Liver (tissue), 8 donors: ENCODE measurements at regions not wholly inside any gene's neighbourhood (a gene's known extent, or its start where the extent isn't known, plus 50 kb on each side); places are given as distances from the start of the nearest gene placed in this dataset.

ENCODE experiments used
- DNase-seq: peaks from one replicate; pipeline ENCODE4 v3.0.0-alpha.2; 2017; ENCODE audit warnings: low spot score
- H3K27ac ChIP-seq, 2 donors: one replicate each; pipeline ENCODE4 v1.7.0; 2013; ENCODE audit warnings: inconsistent platforms in 2 of 2, low read length in 2 of 2, control low read depth in 1 of 2, low read depth in 1 of 2, mild to moderate bottlenecking in 1 of 2
- H3K27me3 ChIP-seq, 4 donors: one replicate each; pipeline versions ENCODE4 v1.6.1 to v1.7.0; 2013; ENCODE audit warnings: low read length in 3 of 4, inconsistent platforms in 1 of 4, mild to moderate bottlenecking in 1 of 4, moderate library complexity in 1 of 4; ENCODE audit not compliant: control insufficient read depth in 4 of 4, insufficient read depth in 4 of 4
- H3K36me3 ChIP-seq, 4 donors: one replicate each; pipeline versions ENCODE4 v1.6.1 to v1.7.0; 2013; ENCODE audit warnings: low read length in 3 of 4, mild to moderate bottlenecking in 3 of 4, low read depth in 1 of 4, moderate library complexity in 1 of 4; ENCODE audit not compliant: control insufficient read depth in 4 of 4, insufficient read depth in 3 of 4
- H3K4me1 ChIP-seq, 4 donors: one replicate each; pipeline versions ENCODE4 v1.6.1 to v1.7.0; 2013; ENCODE audit warnings: low read length in 3 of 4, mild to moderate bottlenecking in 3 of 4, moderate library complexity in 1 of 4; ENCODE audit not compliant: control insufficient read depth in 4 of 4, insufficient read depth in 4 of 4
- H3K4me3 ChIP-seq, 3 donors: one replicate each; pipeline versions ENCODE4 v1.6.1 to v1.7.0; 2013; ENCODE audit warnings: low read length in 3 of 3, control low read depth in 1 of 3, low read depth in 1 of 3, mild to moderate bottlenecking in 1 of 3
- H3K9ac ChIP-seq, 2 donors: one replicate each; pipeline ENCODE4 v1.7.0; 2013; ENCODE audit warnings: low read length in 2 of 2, mild to moderate bottlenecking in 2 of 2, moderate library complexity in 2 of 2, control low read depth in 1 of 2, low read depth in 1 of 2
- H3K9me3 ChIP-seq, 4 donors: one replicate each; pipeline versions ENCODE4 v1.6.1 to v1.7.0; 2013; ENCODE audit warnings: low read length in 3 of 4; ENCODE audit not compliant: control insufficient read depth in 4 of 4
- EGR1 ChIP-seq, 2 donors: IDR thresholded peaks; 2 replicates each; pipeline ENCODE4 v1.6.1; 2016 to 2018; ENCODE audit warnings: antibody characterized with exemption in 2 of 2, low read depth in 2 of 2
- FOXA1 ChIP-seq: IDR thresholded peaks from 2 replicates; pipeline ENCODE4 v1.6.1; 2016; ENCODE audit warnings: antibody characterized with exemption
- FOXA2 ChIP-seq: IDR thresholded peaks from 2 replicates; pipeline ENCODE4 v1.6.1; 2016; ENCODE audit warnings: antibody characterized with exemption
- GABPA ChIP-seq, 2 donors: IDR thresholded peaks in 1 of 2; conservative IDR thresholded peaks in 1 of 2; 2 replicates each; pipeline ENCODE4 v1.6.1; 2016; ENCODE audit warnings: antibody characterized with exemption in 2 of 2, mild to moderate bottlenecking in 1 of 2, moderate library complexity in 1 of 2
- HNF4A ChIP-seq, 2 donors: conservative IDR thresholded peaks; 2 replicates each; pipeline ENCODE4 v1.6.1; 2016; ENCODE audit warnings: antibody characterized with exemption in 2 of 2, mild to moderate bottlenecking in 2 of 2
- HNF4G ChIP-seq: IDR thresholded peaks from 2 replicates; pipeline ENCODE4 v1.6.1; 2016; ENCODE audit warnings: antibody characterized with exemption
- JUND ChIP-seq, 2 donors: IDR thresholded peaks; 2 replicates each; pipeline ENCODE4 v1.6.1; 2016; ENCODE audit warnings: antibody characterized with exemption in 2 of 2
- NR2F2 ChIP-seq: IDR thresholded peaks from 2 replicates; pipeline ENCODE4 v1.6.1; 2016; ENCODE audit warnings: antibody characterized with exemption
- RAD21 ChIP-seq, 2 donors: IDR thresholded peaks; 2 replicates each; pipeline ENCODE4 v1.6.1; 2016; ENCODE audit warnings: antibody characterized with exemption in 2 of 2, mild to moderate bottlenecking in 2 of 2
- RXRA ChIP-seq, 2 donors: IDR thresholded peaks; 2 replicates each; pipeline ENCODE4 v1.6.1; 2017 to 2018; ENCODE audit warnings: antibody characterized with exemption in 2 of 2, mild to moderate bottlenecking in 1 of 2
- SP1 ChIP-seq: IDR thresholded peaks from 2 replicates; pipeline ENCODE4 v1.6.1; 2018; ENCODE audit warnings: antibody characterized with exemption, mild to moderate bottlenecking
- TAF1 ChIP-seq: conservative IDR thresholded peaks from 2 replicates; pipeline ENCODE4 v1.6.1; 2016; ENCODE audit warnings: antibody characterized with exemption, mild to moderate bottlenecking
- YY1 ChIP-seq: IDR thresholded peaks from 2 replicates; pipeline ENCODE4 v1.6.1; 2016; ENCODE audit warnings: antibody characterized with exemption, mild to moderate bottlenecking
- WGBS: extraction: QIAGEN DNeasy Blood & Tissue Kit; methylation state at CpG from one replicate; pipeline ENCODE4 v1.1.7; 2013; 5-methylcytosine and 5-hydroxymethylcytosine counted together
- TF ChIP-seq, protein P1 (sequence below): fragments of 150-350 bp; IDR thresholded peaks from 2 replicates; pipeline ENCODE4 v1.5.1; 2017; ENCODE audit warnings: improper control_type of control experiment, low read depth, low read length; ENCODE audit not compliant: missing input control
- TF ChIP-seq, protein P2 (sequence below): IDR thresholded peaks from 2 replicates; pipeline ENCODE4 v1.6.1; 2016; ENCODE audit warnings: antibody characterized with exemption
- TF ChIP-seq, protein P3 (sequence below): IDR thresholded peaks from 2 replicates; pipeline ENCODE4 v1.6.1; 2016; ENCODE audit warnings: antibody characterized with exemption
- TF ChIP-seq, protein P4 (sequence below): IDR thresholded peaks from 2 replicates; pipeline ENCODE4 v1.6.1; 2016; ENCODE audit warnings: antibody characterized with exemption
- TF ChIP-seq, protein P5 (sequence below): IDR thresholded peaks from 2 replicates; pipeline ENCODE4 v1.6.1; 2016; ENCODE audit warnings: antibody characterized with exemption, mild to moderate bottlenecking
- donor health status: healthy.
- donor health status: healthy.
- donor health status: healthy.
- donor health status: healthy.
- donor health status: healthy.

DNA sequence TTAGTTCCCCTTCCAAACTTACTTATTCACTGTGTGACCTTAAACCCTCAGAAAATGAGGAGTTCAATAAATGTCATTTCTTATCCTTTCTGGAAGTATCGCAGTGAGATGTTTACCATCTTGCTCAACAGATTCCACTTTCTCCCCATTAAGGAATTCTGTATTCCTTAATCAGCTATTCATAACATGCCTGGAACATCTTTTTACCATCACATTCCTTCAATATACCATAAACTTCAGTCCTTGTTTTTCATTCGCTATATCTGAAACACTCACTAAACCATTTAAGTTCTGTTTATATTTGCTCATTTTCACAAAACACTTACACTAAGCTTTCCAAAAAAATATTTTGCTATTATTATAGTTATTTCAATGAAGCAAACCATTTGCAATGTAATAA lies 1158.6 kb downstream of the CDH12 start:
- Histone ChIP-seq H3K9me3 (no peaks in the 10 kb centered on the region), H3K27ac (no peak overlapping the region), H3K4me3 (no peak overlapping the region), H3K36me3 (no peaks in the 10 kb centered on the region), H3K27me3 (no peaks in the 10 kb centered on the region), H3K9ac (no peak overlapping the region), H3K4me1 (no peaks in the 10 kb centered on the region)
- no peak for DNase-seq
- no peak for TF ChIP-seq HNF4G
- TF ChIP-seq TAF1: no peak
- TF ChIP-seq, protein P1, sequence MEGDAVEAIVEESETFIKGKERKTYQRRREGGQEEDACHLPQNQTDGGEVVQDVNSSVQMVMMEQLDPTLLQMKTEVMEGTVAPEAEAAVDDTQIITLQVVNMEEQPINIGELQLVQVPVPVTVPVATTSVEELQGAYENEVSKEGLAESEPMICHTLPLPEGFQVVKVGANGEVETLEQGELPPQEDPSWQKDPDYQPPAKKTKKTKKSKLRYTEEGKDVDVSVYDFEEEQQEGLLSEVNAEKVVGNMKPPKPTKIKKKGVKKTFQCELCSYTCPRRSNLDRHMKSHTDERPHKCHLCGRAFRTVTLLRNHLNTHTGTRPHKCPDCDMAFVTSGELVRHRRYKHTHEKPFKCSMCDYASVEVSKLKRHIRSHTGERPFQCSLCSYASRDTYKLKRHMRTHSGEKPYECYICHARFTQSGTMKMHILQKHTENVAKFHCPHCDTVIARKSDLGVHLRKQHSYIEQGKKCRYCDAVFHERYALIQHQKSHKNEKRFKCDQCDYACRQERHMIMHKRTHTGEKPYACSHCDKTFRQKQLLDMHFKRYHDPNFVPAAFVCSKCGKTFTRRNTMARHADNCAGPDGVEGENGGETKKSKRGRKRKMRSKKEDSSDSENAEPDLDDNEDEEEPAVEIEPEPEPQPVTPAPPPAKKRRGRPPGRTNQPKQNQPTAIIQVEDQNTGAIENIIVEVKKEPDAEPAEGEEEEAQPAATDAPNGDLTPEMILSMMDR: no peak
- TF ChIP-seq, protein P2, sequence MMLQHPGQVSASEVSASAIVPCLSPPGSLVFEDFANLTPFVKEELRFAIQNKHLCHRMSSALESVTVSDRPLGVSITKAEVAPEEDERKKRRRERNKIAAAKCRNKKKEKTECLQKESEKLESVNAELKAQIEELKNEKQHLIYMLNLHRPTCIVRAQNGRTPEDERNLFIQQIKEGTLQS: no peak
- TF ChIP-seq RXRA (IDR thresholded peaks at IDR 0.05): no peak
- no peak for TF ChIP-seq FOXA1
- TF ChIP-seq, protein P3, sequence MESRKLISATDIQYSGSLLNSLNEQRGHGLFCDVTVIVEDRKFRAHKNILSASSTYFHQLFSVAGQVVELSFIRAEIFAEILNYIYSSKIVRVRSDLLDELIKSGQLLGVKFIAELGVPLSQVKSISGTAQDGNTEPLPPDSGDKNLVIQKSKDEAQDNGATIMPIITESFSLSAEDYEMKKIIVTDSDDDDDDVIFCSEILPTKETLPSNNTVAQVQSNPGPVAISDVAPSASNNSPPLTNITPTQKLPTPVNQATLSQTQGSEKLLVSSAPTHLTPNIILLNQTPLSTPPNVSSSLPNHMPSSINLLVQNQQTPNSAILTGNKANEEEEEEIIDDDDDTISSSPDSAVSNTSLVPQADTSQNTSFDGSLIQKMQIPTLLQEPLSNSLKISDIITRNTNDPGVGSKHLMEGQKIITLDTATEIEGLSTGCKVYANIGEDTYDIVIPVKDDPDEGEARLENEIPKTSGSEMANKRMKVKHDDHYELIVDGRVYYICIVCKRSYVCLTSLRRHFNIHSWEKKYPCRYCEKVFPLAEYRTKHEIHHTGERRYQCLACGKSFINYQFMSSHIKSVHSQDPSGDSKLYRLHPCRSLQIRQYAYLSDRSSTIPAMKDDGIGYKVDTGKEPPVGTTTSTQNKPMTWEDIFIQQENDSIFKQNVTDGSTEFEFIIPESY: no peak
- TF ChIP-seq, protein P4, sequence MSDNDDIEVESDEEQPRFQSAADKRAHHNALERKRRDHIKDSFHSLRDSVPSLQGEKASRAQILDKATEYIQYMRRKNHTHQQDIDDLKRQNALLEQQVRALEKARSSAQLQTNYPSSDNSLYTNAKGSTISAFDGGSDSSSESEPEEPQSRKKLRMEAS: no peak
- no peak for TF ChIP-seq GABPA (IDR thresholded peaks at IDR 0.05 in 1 of 2, conservative IDR thresholded peaks at IDR 0.05 in 1 of 2)
- no peak for TF ChIP-seq FOXA2
- TF ChIP-seq, protein P5, sequence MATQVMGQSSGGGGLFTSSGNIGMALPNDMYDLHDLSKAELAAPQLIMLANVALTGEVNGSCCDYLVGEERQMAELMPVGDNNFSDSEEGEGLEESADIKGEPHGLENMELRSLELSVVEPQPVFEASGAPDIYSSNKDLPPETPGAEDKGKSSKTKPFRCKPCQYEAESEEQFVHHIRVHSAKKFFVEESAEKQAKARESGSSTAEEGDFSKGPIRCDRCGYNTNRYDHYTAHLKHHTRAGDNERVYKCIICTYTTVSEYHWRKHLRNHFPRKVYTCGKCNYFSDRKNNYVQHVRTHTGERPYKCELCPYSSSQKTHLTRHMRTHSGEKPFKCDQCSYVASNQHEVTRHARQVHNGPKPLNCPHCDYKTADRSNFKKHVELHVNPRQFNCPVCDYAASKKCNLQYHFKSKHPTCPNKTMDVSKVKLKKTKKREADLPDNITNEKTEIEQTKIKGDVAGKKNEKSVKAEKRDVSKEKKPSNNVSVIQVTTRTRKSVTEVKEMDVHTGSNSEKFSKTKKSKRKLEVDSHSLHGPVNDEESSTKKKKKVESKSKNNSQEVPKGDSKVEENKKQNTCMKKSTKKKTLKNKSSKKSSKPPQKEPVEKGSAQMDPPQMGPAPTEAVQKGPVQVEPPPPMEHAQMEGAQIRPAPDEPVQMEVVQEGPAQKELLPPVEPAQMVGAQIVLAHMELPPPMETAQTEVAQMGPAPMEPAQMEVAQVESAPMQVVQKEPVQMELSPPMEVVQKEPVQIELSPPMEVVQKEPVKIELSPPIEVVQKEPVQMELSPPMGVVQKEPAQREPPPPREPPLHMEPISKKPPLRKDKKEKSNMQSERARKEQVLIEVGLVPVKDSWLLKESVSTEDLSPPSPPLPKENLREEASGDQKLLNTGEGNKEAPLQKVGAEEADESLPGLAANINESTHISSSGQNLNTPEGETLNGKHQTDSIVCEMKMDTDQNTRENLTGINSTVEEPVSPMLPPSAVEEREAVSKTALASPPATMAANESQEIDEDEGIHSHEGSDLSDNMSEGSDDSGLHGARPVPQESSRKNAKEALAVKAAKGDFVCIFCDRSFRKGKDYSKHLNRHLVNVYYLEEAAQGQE: no peak
- TF ChIP-seq SP1: no peak
- TF ChIP-seq EGR1 (IDR thresholded peaks at IDR 0.05; ENCODE audit: low read depth in 2 of 2): no peak
- TF ChIP-seq NR2F2: no peak
- TF ChIP-seq RAD21 (IDR thresholded peaks at IDR 0.05): no peak
- TF ChIP-seq JUND (IDR thresholded peaks at IDR 0.05): no peak
- TF ChIP-seq YY1: no peak
- TF ChIP-seq HNF4A (conservative IDR thresholded peaks at IDR 0.05): no peak
- WGBS: 83% methylated on average over 2 of the region's 2 CpGs

DNA sequence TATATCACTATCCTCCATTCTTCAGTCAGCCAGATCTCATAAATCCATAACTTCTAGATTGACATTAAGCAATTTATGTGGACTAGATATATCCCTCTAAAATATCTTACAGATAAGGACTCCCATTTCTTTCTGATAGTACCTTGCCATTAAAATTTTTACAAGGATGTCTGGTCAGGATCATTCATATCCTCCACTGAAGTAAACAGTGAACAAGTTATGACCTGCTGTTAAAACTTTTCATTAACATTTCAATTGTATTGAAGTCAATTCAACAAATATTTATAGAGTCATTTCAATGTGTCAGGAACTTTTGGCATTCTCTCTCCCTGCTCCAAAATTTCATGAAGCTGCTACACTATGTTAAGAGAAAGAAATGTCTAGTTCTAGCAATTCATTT lies 1159.6 kb downstream of the CDH12 start:
- Histone ChIP-seq H3K4me3 (no peak overlapping the region), H3K27me3 (no peaks in the 10 kb centered on the region), H3K36me3 (no peaks in the 10 kb centered on the region), H3K9ac (no peak overlapping the region), H3K27ac (no peak overlapping the region), H3K4me1 (no peaks in the 10 kb centered on the region), H3K9me3 (no peaks in the 10 kb centered on the region)
- no peak for DNase-seq
- TF ChIP-seq TAF1 (no peak), FOXA2 (no peak), JUND (IDR thresholded peaks at IDR 0.05) (no peak), FOXA1 (no peak), RAD21 (IDR thresholded peaks at IDR 0.05) (no peak), EGR1 (IDR thresholded peaks at IDR 0.05; ENCODE audit: low read depth in 2 of 2) (no peak), HNF4A (conservative IDR thresholded peaks at IDR 0.05) (no peak)
- TF ChIP-seq, protein P2: no peak
- TF ChIP-seq, protein P3: no peak
- TF ChIP-seq, protein P1: no peak
- TF ChIP-seq, protein P4: no peak
